GM18507 (cell line): ENCODE measurements at regions not wholly inside any gene's neighbourhood (a gene's known extent, or its start where the extent isn't known, plus 50 kb on each side); places are given as distances from the start of the nearest gene placed in this dataset.

Source experiments
- DNase-seq: peaks from one replicate; pipeline ENCODE4 v3.0.0; 2011; ENCODE audit warnings: low read depth; ENCODE audit not compliant: insufficient read length; ENCODE audit errors: extremely low spot score
- FAIRE-seq: peaks from 2 replicates; lab custom pipeline; 2011; peaks lifted over from hg19 to GRCh38; lab: Jason Lieb, UNC

DNA sequence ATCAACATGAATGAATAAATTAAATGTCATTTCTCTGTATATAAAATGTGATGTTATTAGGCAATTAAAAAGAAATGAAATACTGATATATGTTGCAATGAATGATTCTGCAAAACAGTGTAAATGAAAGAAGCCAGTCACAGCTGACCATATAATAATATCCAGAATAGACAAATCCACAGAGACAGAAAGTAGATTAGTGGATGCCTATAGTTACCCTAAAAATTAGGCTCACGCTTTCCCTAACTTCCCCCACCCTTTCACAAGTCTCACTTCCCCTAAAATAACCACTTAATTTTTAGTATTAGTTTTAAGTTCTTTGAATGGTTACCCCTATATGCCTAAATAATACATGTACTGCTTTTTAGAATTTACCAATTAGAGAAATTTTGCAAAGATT is 348.9 kb upstream of the FAR2 start:
- DNase-seq, result no peak
- no peak for FAIRE-seq

DNA sequence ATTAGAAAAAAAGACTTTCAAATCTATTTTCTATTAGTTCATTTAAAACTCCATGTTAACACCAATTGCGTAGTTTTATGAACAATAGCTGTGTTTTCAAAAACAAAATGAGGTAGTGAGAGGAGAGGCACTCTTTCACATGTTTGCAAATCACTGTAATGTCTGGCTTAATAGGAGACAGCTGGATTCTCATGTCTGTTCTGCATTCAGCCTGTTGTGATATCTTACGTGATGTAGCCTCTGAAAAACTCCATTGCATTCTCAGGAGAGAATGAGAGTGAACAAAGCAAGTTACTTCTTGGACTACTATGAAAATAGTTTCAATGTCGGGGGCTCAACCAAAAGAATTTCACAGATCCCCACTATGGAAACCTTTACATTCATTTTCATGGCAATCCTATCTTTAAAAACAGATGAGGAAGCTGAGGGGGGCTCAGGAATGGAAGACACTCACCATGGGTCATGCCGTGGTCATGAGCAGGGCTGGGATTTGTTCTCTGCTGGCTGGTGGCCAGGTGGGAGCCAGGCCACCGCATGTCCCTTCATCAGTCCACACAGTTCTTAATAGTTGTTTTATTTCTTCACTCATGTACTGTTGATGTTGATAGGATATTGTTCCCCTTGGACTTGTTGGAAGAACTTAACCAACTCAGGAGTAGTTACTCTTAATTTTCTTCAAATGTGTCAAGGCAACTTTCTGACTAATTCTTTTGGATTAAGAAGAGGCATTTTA is 346.2 kb upstream of the FAR2 start:
- FAIRE-seq (no peak), DNase-seq (no peak)

GRCh38 chr12:28807535-28807934 is 341.5 kb upstream of the FAR2 start:
- DNase-seq (no peak), FAIRE-seq (no peak)

GRCh38 chr12:28811457-28811856 is 337.6 kb upstream of the FAR2 start:
- FAIRE-seq, result no peak

GRCh38 chr12:28814246-28814645 is 334.8 kb upstream of the FAR2 start:
- no peak for FAIRE-seq
- no peak for DNase-seq

More at GRCh38 chr12:28811457-28811856, 337.6 kb upstream of the FAR2 start:
- DNase-seq, result no peak

- FAIRE-seq, result no peak
Measured at GRCh38 chr12:28817524-28817923, 331.6 kb upstream of the FAR2 start.

DNA sequence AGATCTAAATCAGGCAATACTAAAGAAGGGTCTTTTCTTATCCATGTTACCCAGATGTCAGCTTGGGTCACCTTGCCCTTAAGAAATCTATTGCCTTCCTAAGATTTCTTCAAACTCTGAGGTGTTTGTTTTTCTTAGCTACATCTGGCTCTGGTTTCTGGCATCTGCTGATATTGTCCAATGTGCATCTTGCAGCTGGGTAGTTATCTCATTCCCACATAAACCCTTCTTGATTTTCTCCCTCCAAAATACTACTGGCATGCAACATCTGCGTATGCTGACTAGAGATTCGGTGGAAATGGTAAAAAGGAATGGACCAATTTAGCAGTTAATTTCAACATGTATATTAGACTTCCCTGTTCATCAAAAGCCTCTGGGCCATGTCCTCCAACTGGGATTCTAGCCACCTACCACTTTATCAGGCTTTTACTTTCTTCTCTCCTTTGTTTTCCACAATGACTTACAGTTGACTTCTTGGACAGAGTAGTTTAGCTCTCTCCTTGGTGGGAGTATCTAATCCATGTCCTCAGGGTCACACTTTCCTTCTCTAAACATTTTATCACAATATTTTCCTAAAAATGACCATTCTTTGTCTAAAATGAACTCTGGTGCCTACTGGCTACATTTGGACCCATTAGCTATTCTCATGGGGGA is 324.8 kb upstream of the FAR2 start:
- DNase-seq, result no peak
- no peak for FAIRE-seq

More at GRCh38 chr12:28817524-28817923, 331.6 kb upstream of the FAR2 start:
- DNase-seq, result no peak

GRCh38 chr12:28824849-28825248 is 324.2 kb upstream of the FAR2 start:
- no peak for FAIRE-seq
- DNase-seq, result no peak

- FAIRE-seq, result no peak
Measured at GRCh38 chr12:28826766-28827165, 322.3 kb upstream of the FAR2 start.

DNA sequence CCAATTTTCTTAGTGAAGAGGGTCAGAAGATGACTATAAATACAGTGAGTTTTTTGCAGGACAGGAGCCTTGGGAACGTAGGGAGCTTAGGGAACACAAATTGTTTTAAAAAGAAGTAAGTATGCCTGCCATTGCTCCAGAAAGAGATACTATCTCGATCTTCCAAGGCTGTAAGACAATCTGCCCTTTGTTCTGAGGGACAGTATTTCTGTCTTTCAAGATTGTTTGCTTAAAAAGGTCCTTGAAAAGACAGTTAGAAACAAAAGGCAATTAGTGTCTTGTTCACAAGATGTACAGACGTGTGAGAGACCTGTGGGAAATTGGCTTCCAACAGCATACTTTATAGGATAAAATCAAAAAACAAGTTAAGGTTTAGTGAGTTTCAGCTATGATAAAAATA is 321.2 kb upstream of the FAR2 start:
- no peak for FAIRE-seq
- DNase-seq, result no peak

More at GRCh38 chr12:28826766-28827165, 322.3 kb upstream of the FAR2 start:
- no peak for DNase-seq

GRCh38 chr12:28828318-28828717 is 320.8 kb upstream of the FAR2 start:
- DNase-seq (no peak), FAIRE-seq (no peak)

DNA sequence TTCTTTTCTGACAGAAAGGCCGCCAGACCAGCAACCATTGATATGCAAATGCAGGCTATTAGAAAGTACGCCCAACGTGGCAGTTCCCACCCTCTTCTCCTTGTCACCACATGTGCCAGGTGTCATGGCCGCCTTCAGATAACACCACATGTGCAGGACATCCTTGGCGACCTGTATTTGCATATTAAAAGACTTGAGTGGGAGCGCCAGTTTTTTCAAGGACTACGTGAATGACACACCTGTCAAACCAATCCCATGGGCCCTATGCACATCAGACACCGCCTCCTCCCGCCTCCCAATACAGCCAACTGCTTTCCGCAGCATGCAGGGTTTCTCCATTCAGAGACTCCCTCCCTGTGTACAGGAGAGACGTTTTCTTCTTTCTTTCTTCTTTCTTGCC is 318.6 kb upstream of the FAR2 start:
- FAIRE-seq, result no peak
- DNase-seq, result no peak

GRCh38 chr12:28844718-28845117 is 304.4 kb upstream of the FAR2 start:
- no peak for DNase-seq
- FAIRE-seq, result no peak

- DNase-seq, result no peak
- no peak for FAIRE-seq
Measured at GRCh38 chr12:28851781-28852180, 297.3 kb upstream of the FAR2 start.

DNA sequence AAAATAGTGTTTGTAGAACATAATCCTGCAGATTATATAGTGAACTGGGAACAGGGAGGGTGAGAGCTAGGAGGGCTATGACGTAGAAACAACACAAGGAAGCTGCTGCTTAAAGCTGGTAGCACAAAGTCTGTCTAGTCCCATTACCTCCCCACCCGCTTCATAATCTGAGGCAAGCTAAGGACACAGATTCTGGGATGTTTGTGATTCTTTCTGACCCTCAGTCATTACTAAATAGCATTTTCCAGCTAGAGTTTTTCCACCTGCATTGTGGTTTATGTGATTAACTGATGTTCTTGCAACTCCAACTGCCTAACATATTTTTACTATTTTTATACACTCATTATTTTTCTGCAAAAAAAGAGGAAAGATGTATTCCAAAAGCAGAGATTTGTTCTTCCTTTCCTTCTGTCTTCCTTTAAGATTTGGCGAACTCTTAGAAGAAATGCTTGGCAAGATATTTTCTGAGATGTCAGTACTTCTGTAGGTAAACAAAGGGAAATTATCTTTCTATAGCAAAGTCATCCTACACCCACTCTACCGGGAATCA is 293.2 kb upstream of the FAR2 start:
- DNase-seq, result no peak

DNA sequence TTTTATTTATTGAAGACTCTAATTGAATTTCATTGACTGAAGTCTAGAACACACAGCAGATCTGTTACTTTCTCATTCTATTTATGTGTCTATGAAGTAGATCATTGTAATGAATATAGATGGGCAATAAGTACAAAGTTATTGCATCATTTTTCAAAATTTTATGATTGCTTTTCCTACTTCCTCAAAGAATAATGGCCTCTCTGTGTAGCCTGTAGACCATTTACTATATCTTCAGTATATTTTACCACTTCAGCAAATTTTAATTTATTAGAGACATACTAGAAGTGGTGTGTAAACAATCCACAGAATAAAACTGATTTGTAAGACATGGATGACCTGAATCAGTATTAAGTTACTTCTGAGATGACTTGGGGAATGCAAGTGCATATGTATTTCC is 291.7 kb upstream of the FAR2 start:
- DNase-seq, result no peak
- no peak for FAIRE-seq

More for the DNA sequence above, 293.2 kb upstream of the FAR2 start:
- no peak for FAIRE-seq

DNA sequence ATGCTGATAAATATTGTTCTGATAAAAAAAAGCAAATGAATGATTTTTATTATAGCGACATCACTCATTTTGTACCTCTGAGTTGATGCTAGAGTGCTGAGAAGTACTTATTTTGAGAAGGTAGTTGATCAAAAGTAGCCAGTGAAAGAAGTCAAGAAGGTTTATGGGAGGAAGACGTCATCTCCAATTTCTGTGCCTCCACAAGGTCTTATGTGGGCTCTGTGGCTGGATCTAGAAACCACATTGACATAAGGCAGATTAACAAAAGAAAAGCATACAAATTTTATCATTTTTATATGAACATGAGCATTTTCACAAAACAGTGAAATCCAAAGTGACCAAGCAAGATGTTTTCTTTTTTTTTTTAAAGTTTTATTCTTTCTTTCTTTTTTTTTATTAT is 289.5 kb upstream of the FAR2 start:
- no peak for FAIRE-seq
- DNase-seq, result no peak

DNA sequence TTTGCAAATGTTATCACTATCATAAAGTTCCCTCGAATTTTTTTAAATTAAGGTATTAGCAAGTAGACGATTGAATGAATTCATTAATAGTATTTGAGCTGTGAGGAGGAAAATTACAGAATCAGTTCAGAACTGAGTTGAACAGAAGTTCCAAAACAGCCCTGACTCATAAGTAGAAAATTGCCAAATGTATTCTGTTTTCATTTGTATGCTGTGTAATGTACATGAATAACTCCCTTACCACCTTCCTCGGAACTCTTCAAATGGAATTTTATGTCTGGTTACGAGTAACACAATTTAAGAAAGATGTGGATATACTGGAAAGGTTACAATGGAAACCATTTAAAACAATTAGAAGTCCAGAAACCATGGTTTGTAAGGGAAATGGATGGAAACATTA is 283.3 kb upstream of the FAR2 start:
- DNase-seq (no peak), FAIRE-seq (no peak)

- DNase-seq (no peak), FAIRE-seq (no peak)
Measured at GRCh38 chr12:28866296-28866695, 282.8 kb upstream of the FAR2 start.

- no peak for FAIRE-seq
- DNase-seq, result no peak
Measured at GRCh38 chr12:28866715-28867503, 282.2 kb upstream of the FAR2 start.
